C4-2B (cell line): ENCODE measurements at regions not wholly inside any gene's neighbourhood (a gene's known extent, or its start where the extent isn't known, plus 50 kb on each side); places are given as distances from the start of the nearest gene placed in this dataset.

Experiments
- CTCF ChIP-seq: fragments of 450-650 bp; conservative IDR thresholded peaks from 2 replicates; pipeline ENCODE4 v1.5.1; 2017; ENCODE audit warnings: mild to moderate bottlenecking
- ZFX ChIP-seq: fragments of 450-650 bp; IDR thresholded peaks from 2 replicates; pipeline ENCODE4 v1.6.1; 2017

- TF ChIP-seq CTCF (no peak), ZFX (no peak)
Observed at GRCh38 chr20:12086359-12086758, 168.7 kb downstream of the BTBD3 start.
